Right lobe of liver (tissue), 6 donors: ENCODE measurements at regions not wholly inside any gene's neighbourhood (a gene's known extent, or its start where the extent isn't known, plus 50 kb on each side); places are given as distances from the start of the nearest gene placed in this dataset.

Experiments
- ATAC-seq, 4 donors: fragments of 200-7000 bp; cut with Tn5 transposase; one replicate each; pipeline ENCODE4 v1.9.1; 2020; ENCODE audit warnings: mild to moderate bottlenecking in 4 of 4, moderate library complexity in 4 of 4
- DNase-seq, 3 donors: peaks; one replicate each; pipeline ENCODE4 v3.0.0-alpha.2; 2020
- H3K27ac ChIP-seq, 3 donors: fragments of 200-600 bp; one replicate each; pipeline ENCODE4 v1.8.0; 2022
- H3K27me3 ChIP-seq, 2 donors: fragments of 200-600 bp; one replicate each; pipeline ENCODE4 v1.8.0; 2022
- H3K36me3 ChIP-seq, 4 donors: fragments of 200-600 bp; sonication (generic) in 1 of 4; one replicate each; pipeline versions ENCODE4 v1.5.1 to v1.8.0; 2017 to 2022; ENCODE audit warnings: control low read depth in 1 of 4
- H3K4me1 ChIP-seq, 4 donors: fragments of 200-600 bp; sonication (generic) in 1 of 4; one replicate each; pipeline versions ENCODE4 v1.5.1 to v1.8.0; 2017 to 2022; ENCODE audit warnings: control low read depth in 1 of 4
- H3K4me3 ChIP-seq, 3 donors: fragments of 200-600 bp; one replicate each; pipeline ENCODE4 v1.8.0; 2022
- H3K9me3 ChIP-seq, 4 donors: fragments of 200-600 bp; sonication (generic) in 1 of 4; one replicate each; pipeline versions ENCODE4 v1.5.1 to v1.8.0; 2017 to 2022; ENCODE audit warnings: control low read depth in 1 of 4
- CTCF ChIP-seq, 4 donors: fragments of 200-600 bp in 3 of 4; fragments of 450-650 bp in 1 of 4; IDR thresholded peaks; one replicate each; pipeline versions ENCODE4 v1.5.1 to v1.8.0; 2016 to 2022; ENCODE audit warnings: antibody characterized with exemption in 4 of 4, mild to moderate bottlenecking in 2 of 4
- POLR2A ChIP-seq: fragments of 450-650 bp; IDR thresholded peaks from one replicate; pipeline ENCODE4 v1.6.1; 2017; ENCODE audit warnings: antibody characterized with exemption, mild to moderate bottlenecking
- WGBS: methylation state at CpG from one replicate; pipeline ENCODE4 v1.1.6; 2018; ENCODE audit warnings: low coverage, low lambda C conversion rate; ENCODE audit not compliant: insufficient coverage; ENCODE audit errors: missing lambda C conversion rate; 5-methylcytosine and 5-hydroxymethylcytosine counted together
- intact Hi-C, 2 donors: fragments of 100-400 bp; cut with DNase I; formaldehyde crosslinking; loops; one replicate each; pipeline versions ENCODE4 v1.11.2 to v1.14.1; 2022
- donor health status: DM: no; HTN: yes; CAD: no.
- donor health status: DM: no; HTN: no; CAD: no.
- donor health status: DM: no; HTN: no; CAD: no.
- donor health status: DM: no; HTN: yes; CAD: no.
- donor health status: DM: no; HTN: yes; CAD: no.

- no peak for ATAC-seq
- no peak overlapping the region for H3K4me3 ChIP-seq
- no peak for DNase-seq
- intact Hi-C loops, result no loop called here
- no peak for TF ChIP-seq POLR2A
- TF ChIP-seq CTCF (IDR thresholded peaks at IDR 0.05), result no peak
- H3K9me3 ChIP-seq, result peaks cover 0 to 3% (median 0%) of the 10 kb centered on the region in 4 donors
- H3K36me3 ChIP-seq, result no peaks in the 10 kb centered on the region
- WGBS, result 55% methylated on average over 6 of the region's 6 CpGs
- H3K27me3 ChIP-seq, result no peaks in the 10 kb centered on the region
- no peaks in the 10 kb centered on the region for H3K4me1 ChIP-seq
- no peak overlapping the region for H3K27ac ChIP-seq
Measured at GRCh38 chr14:31990926-31991572, 86.1 kb upstream of the ARHGAP5 start.

GRCh38 chr14:31992011-31992447, 85.1 kb upstream of the ARHGAP5 start:
- WGBS, result 56% methylated on average over 1 of the region's 1 CpG
- TF ChIP-seq CTCF (IDR thresholded peaks at IDR 0.05), result no peak
- TF ChIP-seq POLR2A, result no peak
- DNase-seq (no peak), ATAC-seq (no peak)
- Histone ChIP-seq H3K27me3 (no peaks in the 10 kb centered on the region), H3K36me3 (no peaks in the 10 kb centered on the region), H3K4me1 (no peaks in the 10 kb centered on the region), H3K9me3 (no peaks in the 10 kb centered on the region), H3K27ac (no peak overlapping the region), H3K4me3 (no peak overlapping the region)
- intact Hi-C loops, result no loop called here

DNA sequence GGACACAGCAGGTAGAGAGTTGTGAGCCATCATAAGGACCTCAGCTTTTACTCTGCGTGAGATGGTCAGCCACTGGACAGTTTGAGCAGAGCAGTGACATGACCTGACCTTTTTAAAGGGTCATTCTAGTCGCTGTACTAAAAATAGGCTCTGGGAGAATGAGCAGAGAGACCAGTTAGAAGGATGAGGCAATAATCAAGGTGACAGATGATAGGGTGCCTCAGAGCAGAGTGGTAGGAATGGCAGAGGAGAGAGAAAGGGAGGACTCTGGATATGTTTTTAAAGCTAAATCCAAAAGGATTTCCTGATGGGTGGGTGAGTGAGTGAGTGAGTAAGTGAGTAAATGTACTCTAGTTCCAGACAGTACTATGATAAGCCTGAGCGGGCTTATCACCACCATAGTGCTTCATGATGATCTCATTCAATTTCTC, 83.6 kb upstream of the ARHGAP5 start:
- intact Hi-C loops, result no loop called here
- Histone ChIP-seq H3K36me3 (no peaks in the 10 kb centered on the region), H3K4me1 (no peaks in the 10 kb centered on the region), H3K27me3 (no peaks in the 10 kb centered on the region), H3K9me3 (no peaks in the 10 kb centered on the region), H3K27ac (no peak overlapping the region), H3K4me3 (no peak overlapping the region)
- TF ChIP-seq CTCF (IDR thresholded peaks at IDR 0.05), result no peak
- TF ChIP-seq POLR2A, result no peak
- ATAC-seq (peak; percentile 75 to 99 (median 88)), DNase-seq (no peak)
- WGBS, result 51% methylated on average over 2 of the region's 3 CpGs

- no peaks in the 10 kb centered on the region for H3K27me3 ChIP-seq
- DNase-seq, result no peak
- H3K4me1 ChIP-seq, result no peaks in the 10 kb centered on the region
- H3K27ac ChIP-seq, result no peak overlapping the region
- TF ChIP-seq POLR2A (no peak), CTCF (IDR thresholded peaks at IDR 0.05) (no peak)
- no peak overlapping the region for H3K4me3 ChIP-seq
- no peaks in the 10 kb centered on the region for H3K36me3 ChIP-seq
- intact Hi-C loops, result no loop called here
- no peak for ATAC-seq
- no peaks in the 10 kb centered on the region for H3K9me3 ChIP-seq
- 29% methylated on average over 3 of the region's 3 CpGs for WGBS
Measured at GRCh38 chr14:31994391-31995033, 82.6 kb upstream of the ARHGAP5 start.
